ENCODE measurements at regions not wholly inside any gene's neighbourhood (a gene's known extent, or its start where the extent isn't known, plus 50 kb on each side); places are given as distances from the start of the nearest gene placed in this dataset.

- TF ChIP-seq CTCF (IDR thresholded peaks at IDR 0.05; ENCODE audit: control extremely low read depth in 1 of 3, insufficient read depth in 1 of 3, low read depth in 1 of 3, low read length in 3 of 3) (no peak), ATF3 (IDR thresholded peaks at IDR 0.05; ENCODE audit: insufficient read depth, low read depth, low read length) (no peak), BACH1 (IDR thresholded peaks at IDR 0.05; ENCODE audit: low read length) (no peak), USF2 (IDR thresholded peaks at IDR 0.05; ENCODE audit: low read length) (no peak), SUZ12 (IDR thresholded peaks at IDR 0.05; ENCODE audit: low read length) (no peak)
Observed at GRCh38 chr20:11371831-11372230, 545.9 kb upstream of the BTBD3 start.

Measured in H1 (cell line).